ENCODE measurements at regions not wholly inside any gene's neighbourhood (a gene's known extent, or its start where the extent isn't known, plus 50 kb on each side); places are given as distances from the start of the nearest gene placed in this dataset.
A peak's percentile ranks its signal among the peaks of the same experiment; 100 is the strongest.

- no peak for FAIRE-seq
Observed at GRCh38 chr9:80586786-80587330, 1015.1 kb downstream of the TLE4 start.

GRCh38 chr9:80571953-80572352 is 1000.2 kb downstream of the TLE4 start:
- FAIRE-seq = peak; percentile 69

GRCh38 chr9:80569236-80569635 is 997.5 kb downstream of the TLE4 start:
- FAIRE-seq = no peak

GRCh38 chr9:80561526-80561925 is 989.8 kb downstream of the TLE4 start:
- FAIRE-seq = no peak

GRCh38 chr9:80560976-80561375 is 989.2 kb downstream of the TLE4 start:
- FAIRE-seq = no peak

- FAIRE-seq = no peak
Observed at GRCh38 chr9:80557256-80557655, 985.5 kb downstream of the TLE4 start.

- FAIRE-seq = no peak
Observed at GRCh38 chr9:80556631-80557030, 984.9 kb downstream of the TLE4 start.

GRCh38 chr9:80555782-80556325 is 984.1 kb downstream of the TLE4 start:
- no peak for FAIRE-seq

- no peak for FAIRE-seq
Observed at GRCh38 chr9:80554856-80555255, 983.1 kb downstream of the TLE4 start.

GRCh38 chr9:80554301-80554700 is 982.5 kb downstream of the TLE4 start:
- no peak for FAIRE-seq

GRCh38 chr9:80552931-80553330 is 981.2 kb downstream of the TLE4 start:
- FAIRE-seq = no peak

- no peak for FAIRE-seq
Observed at GRCh38 chr9:80550181-80550580, 978.4 kb downstream of the TLE4 start.

GRCh38 chr9:80547613-80548012 is 975.8 kb downstream of the TLE4 start:
- FAIRE-seq = no peak

GRCh38 chr9:80540387-80540786 is 968.6 kb downstream of the TLE4 start:
- FAIRE-seq = no peak

- FAIRE-seq = no peak
Observed at GRCh38 chr9:80538976-80539375, 967.2 kb downstream of the TLE4 start.

GRCh38 chr9:80522465-80522864 is 950.7 kb downstream of the TLE4 start:
- FAIRE-seq = no peak

- no peak for FAIRE-seq
Observed at GRCh38 chr9:80521151-80521550, 949.4 kb downstream of the TLE4 start.

GRCh38 chr9:80520231-80520630 is 948.5 kb downstream of the TLE4 start:
- no peak for FAIRE-seq

GRCh38 chr9:80518441-80518840 is 946.7 kb downstream of the TLE4 start:
- no peak for FAIRE-seq

GRCh38 chr9:80516679-80517078 is 944.9 kb downstream of the TLE4 start:
- no peak for FAIRE-seq

GRCh38 chr9:80509358-80509757 is 937.6 kb downstream of the TLE4 start:
- FAIRE-seq = peak; percentile 77

- no peak for FAIRE-seq
Observed at GRCh38 chr9:80507611-80508010, 935.8 kb downstream of the TLE4 start.

- no peak for FAIRE-seq
Observed at GRCh38 chr9:80504601-80505230, 933.0 kb downstream of the TLE4 start.

- FAIRE-seq = no peak
Observed at GRCh38 chr9:80503671-80504281, 932.0 kb downstream of the TLE4 start.
